OCI-LY7 (cell line): ENCODE measurements at regions not wholly inside any gene's neighbourhood (a gene's known extent, or its start where the extent isn't known, plus 50 kb on each side); places are given as distances from the start of the nearest gene placed in this dataset.
"Not testable (repeated sequence)": the region's sequence is repeated elsewhere in the genome, so short reads cannot be mapped to it uniquely, and the experiment has no call there.

Source experiments
- CTCF ChIP-seq: fragments of 200-600 bp; sonication (generic); conservative IDR thresholded peaks from 2 replicates; pipeline ENCODE4 v1.5.1; 2014; ENCODE audit warnings: mild to moderate bottlenecking, antibody characterized with exemption, low read length, moderate library complexity, mixed read lengths
- EZH2phosphoT487 ChIP-seq: fragments of 200-600 bp; sonication (generic); IDR thresholded peaks from 2 replicates; pipeline ENCODE4 v1.6.1; 2018; ENCODE audit warnings: low read depth, borderline replicate concordance, mild to moderate bottlenecking, mixed run types, antibody characterized with exemption, low read length, moderate library complexity, mixed read lengths

GRCh38 chr1:30458730-30459485 is 264.5 kb downstream of the MATN1 start:
- TF ChIP-seq CTCF, EZH2phosphoT487: not testable (repeated sequence)
